ENCODE measurements at regions not wholly inside any gene's neighbourhood (a gene's known extent, or its start where the extent isn't known, plus 50 kb on each side); places are given as distances from the start of the nearest gene placed in this dataset.
"Not testable (repeated sequence)": the region's sequence is repeated elsewhere in the genome, so short reads cannot be mapped to it uniquely, and the experiment has no call there.

DNA sequence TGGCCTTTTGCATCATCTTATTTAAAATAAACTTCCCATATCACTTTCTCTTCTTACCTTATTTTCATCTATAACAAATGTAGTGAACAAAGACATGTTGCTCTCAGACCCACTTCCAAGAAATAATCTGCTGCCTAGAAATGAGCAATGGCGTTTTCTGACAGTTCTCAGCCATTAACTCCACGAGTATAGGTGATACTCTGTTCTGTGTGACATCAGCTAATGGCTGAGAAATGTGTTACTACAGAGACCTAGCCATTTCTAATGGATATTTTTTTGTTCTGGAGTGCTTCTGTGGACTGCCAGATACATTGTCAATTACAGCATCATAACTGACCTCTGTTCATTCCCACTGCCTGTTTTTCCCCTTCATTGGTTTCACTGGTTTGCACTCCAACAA, 67.8 kb downstream of the CCDC59 start:
- H3K4me3 ChIP-seq (ENCODE audit: control insufficient read depth in 2 of 3, extremely low read depth in 1 of 3, insufficient read depth in 2 of 3, low read depth in 1 of 3, low read length in 3 of 3) = no peak overlapping the region
- H2AFZ ChIP-seq (ENCODE audit: control insufficient read depth, low read length) = no peak overlapping the region
- H3K4me1 ChIP-seq (ENCODE audit: control insufficient read depth, extremely low read depth, insufficient read depth, low read length) = no peaks in the 10 kb centered on the region
- H3K79me2 ChIP-seq (ENCODE audit: control insufficient read depth, insufficient read depth, low read length) = no peaks in the 10 kb centered on the region
- no peaks in the 10 kb centered on the region for H3K27me3 ChIP-seq (ENCODE audit: control insufficient read depth, extremely low read depth, insufficient read depth, low read length)
- dilution Hi-C loops (cut with MboI; ENCODE audit: extremely low pct_ligation_motif_present, low sequenced_read_pairs) = no loop called here
- no peaks in the 10 kb centered on the region for H3K9me3 ChIP-seq (ENCODE audit: control insufficient read depth, low read depth, low read length)
- H3K9ac ChIP-seq (ENCODE audit: control insufficient read depth, extremely low read depth, insufficient read depth, low read length) = no peak overlapping the region
- H3K9me1 ChIP-seq (ENCODE audit: control insufficient read depth, extremely low read depth, insufficient read depth, low read length) = no peaks in the 10 kb centered on the region
- no peak for DNase-seq (ENCODE audit: low read depth, low spot score)
- H3K27ac ChIP-seq (ENCODE audit: control insufficient read depth, insufficient read depth, low read length) = no peak overlapping the region
- H4K20me1 ChIP-seq (ENCODE audit: control insufficient read depth, extremely low read depth, insufficient read depth, low read length) = no peaks in the 10 kb centered on the region
- TF ChIP-seq EZH2 (IDR thresholded peaks at IDR 0.05; ENCODE audit: low read length) = no peak
- TF ChIP-seq, protein P1, sequence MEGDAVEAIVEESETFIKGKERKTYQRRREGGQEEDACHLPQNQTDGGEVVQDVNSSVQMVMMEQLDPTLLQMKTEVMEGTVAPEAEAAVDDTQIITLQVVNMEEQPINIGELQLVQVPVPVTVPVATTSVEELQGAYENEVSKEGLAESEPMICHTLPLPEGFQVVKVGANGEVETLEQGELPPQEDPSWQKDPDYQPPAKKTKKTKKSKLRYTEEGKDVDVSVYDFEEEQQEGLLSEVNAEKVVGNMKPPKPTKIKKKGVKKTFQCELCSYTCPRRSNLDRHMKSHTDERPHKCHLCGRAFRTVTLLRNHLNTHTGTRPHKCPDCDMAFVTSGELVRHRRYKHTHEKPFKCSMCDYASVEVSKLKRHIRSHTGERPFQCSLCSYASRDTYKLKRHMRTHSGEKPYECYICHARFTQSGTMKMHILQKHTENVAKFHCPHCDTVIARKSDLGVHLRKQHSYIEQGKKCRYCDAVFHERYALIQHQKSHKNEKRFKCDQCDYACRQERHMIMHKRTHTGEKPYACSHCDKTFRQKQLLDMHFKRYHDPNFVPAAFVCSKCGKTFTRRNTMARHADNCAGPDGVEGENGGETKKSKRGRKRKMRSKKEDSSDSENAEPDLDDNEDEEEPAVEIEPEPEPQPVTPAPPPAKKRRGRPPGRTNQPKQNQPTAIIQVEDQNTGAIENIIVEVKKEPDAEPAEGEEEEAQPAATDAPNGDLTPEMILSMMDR (optimal IDR thresholded peaks at IDR 0.05 in 1 of 3, IDR thresholded peaks at IDR 0.05 in 1 of 3, conservative IDR thresholded peaks at IDR 0.05 in 1 of 3; ENCODE audit: extremely low read depth in 1 of 3, insufficient read depth in 2 of 3, low read length in 3 of 3) = no peak
- no peak overlapping the region for H3K4me2 ChIP-seq (ENCODE audit: control insufficient read depth, extremely low read depth, insufficient read depth, low read depth, low read length)
- no peaks in the 10 kb centered on the region for H3K36me3 ChIP-seq (ENCODE audit: control insufficient read depth in 2 of 2, extremely low read depth in 1 of 2, insufficient read depth in 2 of 2, low read length in 2 of 2)
- FAIRE-seq = no peak

DNA sequence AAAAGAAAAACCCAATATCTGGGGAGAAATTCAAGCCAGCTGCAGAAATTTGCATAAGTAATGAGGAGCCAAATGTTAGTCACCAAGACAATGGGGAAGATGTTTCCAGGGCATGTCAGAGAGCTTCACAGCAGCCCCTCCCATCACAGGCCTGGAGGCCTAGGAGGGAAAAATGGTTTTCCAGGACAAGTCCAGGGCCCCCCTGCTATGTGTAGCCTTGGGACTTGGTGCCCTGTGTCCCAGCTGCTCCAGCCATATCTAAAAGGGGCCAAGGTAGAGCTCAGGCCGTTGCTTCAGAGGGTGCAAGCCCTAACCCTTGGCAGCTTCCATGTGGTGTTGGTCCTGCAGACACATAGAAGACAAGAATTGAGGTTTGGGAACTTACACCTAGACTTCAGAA, 76.9 kb downstream of the CCDC59 start:
- H3K27me3 ChIP-seq (ENCODE audit: control insufficient read depth, extremely low read depth, insufficient read depth, low read length); H3K4me1 ChIP-seq (ENCODE audit: control insufficient read depth, extremely low read depth, insufficient read depth, low read length); FAIRE-seq; dilution Hi-C loops (cut with MboI; ENCODE audit: extremely low pct_ligation_motif_present, low sequenced_read_pairs); H3K9ac ChIP-seq (ENCODE audit: control insufficient read depth, extremely low read depth, insufficient read depth, low read length); H3K4me2 ChIP-seq (ENCODE audit: control insufficient read depth, extremely low read depth, insufficient read depth, low read depth, low read length); H3K36me3 ChIP-seq (ENCODE audit: control insufficient read depth in 2 of 2, extremely low read depth in 1 of 2, insufficient read depth in 2 of 2, low read length in 2 of 2); H3K9me3 ChIP-seq (ENCODE audit: control insufficient read depth, low read depth, low read length); H3K4me3 ChIP-seq (ENCODE audit: control insufficient read depth in 2 of 3, extremely low read depth in 1 of 3, insufficient read depth in 2 of 3, low read depth in 1 of 3, low read length in 3 of 3); H3K79me2 ChIP-seq (ENCODE audit: control insufficient read depth, insufficient read depth, low read length); H4K20me1 ChIP-seq (ENCODE audit: control insufficient read depth, extremely low read depth, insufficient read depth, low read length); H3K9me1 ChIP-seq (ENCODE audit: control insufficient read depth, extremely low read depth, insufficient read depth, low read length); H3K27ac ChIP-seq (ENCODE audit: control insufficient read depth, insufficient read depth, low read length); H2AFZ ChIP-seq (ENCODE audit: control insufficient read depth, low read length); DNase-seq (ENCODE audit: low read depth, low spot score): not testable (repeated sequence)

- Histone ChIP-seq H3K4me1 (ENCODE audit: control insufficient read depth, extremely low read depth, insufficient read depth, low read length) (no peaks in the 10 kb centered on the region), H3K27ac (ENCODE audit: control insufficient read depth, insufficient read depth, low read length) (no peak overlapping the region), H3K9ac (ENCODE audit: control insufficient read depth, extremely low read depth, insufficient read depth, low read length) (no peak overlapping the region), H3K9me1 (ENCODE audit: control insufficient read depth, extremely low read depth, insufficient read depth, low read length) (no peaks in the 10 kb centered on the region), H3K4me2 (ENCODE audit: control insufficient read depth, extremely low read depth, insufficient read depth, low read depth, low read length) (no peak overlapping the region), H2AFZ (ENCODE audit: control insufficient read depth, low read length) (no peak overlapping the region), H3K9me3 (ENCODE audit: control insufficient read depth, low read depth, low read length) (no peaks in the 10 kb centered on the region), H4K20me1 (ENCODE audit: control insufficient read depth, extremely low read depth, insufficient read depth, low read length) (no peaks in the 10 kb centered on the region), H3K79me2 (ENCODE audit: control insufficient read depth, insufficient read depth, low read length) (no peaks in the 10 kb centered on the region), H3K4me3 (ENCODE audit: control insufficient read depth in 2 of 3, extremely low read depth in 1 of 3, insufficient read depth in 2 of 3, low read depth in 1 of 3, low read length in 3 of 3) (no peak overlapping the region), H3K36me3 (ENCODE audit: control insufficient read depth in 2 of 2, extremely low read depth in 1 of 2, insufficient read depth in 2 of 2, low read length in 2 of 2) (no peaks in the 10 kb centered on the region), H3K27me3 (ENCODE audit: control insufficient read depth, extremely low read depth, insufficient read depth, low read length) (no peaks in the 10 kb centered on the region)
- FAIRE-seq = no peak
- no peak for DNase-seq (ENCODE audit: low read depth, low spot score)
- TF ChIP-seq EZH2 (IDR thresholded peaks at IDR 0.05; ENCODE audit: low read length) = no peak
- TF ChIP-seq, protein P1 (optimal IDR thresholded peaks at IDR 0.05 in 1 of 3, IDR thresholded peaks at IDR 0.05 in 1 of 3, conservative IDR thresholded peaks at IDR 0.05 in 1 of 3; ENCODE audit: extremely low read depth in 1 of 3, insufficient read depth in 2 of 3, low read length in 3 of 3) = no peak
- dilution Hi-C loops (cut with MboI; ENCODE audit: extremely low pct_ligation_motif_present, low sequenced_read_pairs) = no loop called here
Measured at GRCh38 chr12:82279536-82280058, 78.6 kb downstream of the CCDC59 start.
